HG03175 (cell line): ENCODE measurements at regions not wholly inside any gene's neighbourhood (a gene's known extent, or its start where the extent isn't known, plus 50 kb on each side); places are given as distances from the start of the nearest gene placed in this dataset.
A peak's percentile ranks its signal among the peaks of the same experiment; 100 is the strongest.
"Not testable (repeated sequence)": the region's sequence is repeated elsewhere in the genome, so short reads cannot be mapped to it uniquely, and the experiment has no call there.

Experiments
- ATAC-seq: cut with Tn5 transposase; IDR thresholded peaks from one replicate; pipeline ENCODE4 v1.9.1; 2021; ENCODE audit warnings: mild to moderate bottlenecking, moderate library complexity; ENCODE audit not compliant: unreplicated experiment

DNA sequence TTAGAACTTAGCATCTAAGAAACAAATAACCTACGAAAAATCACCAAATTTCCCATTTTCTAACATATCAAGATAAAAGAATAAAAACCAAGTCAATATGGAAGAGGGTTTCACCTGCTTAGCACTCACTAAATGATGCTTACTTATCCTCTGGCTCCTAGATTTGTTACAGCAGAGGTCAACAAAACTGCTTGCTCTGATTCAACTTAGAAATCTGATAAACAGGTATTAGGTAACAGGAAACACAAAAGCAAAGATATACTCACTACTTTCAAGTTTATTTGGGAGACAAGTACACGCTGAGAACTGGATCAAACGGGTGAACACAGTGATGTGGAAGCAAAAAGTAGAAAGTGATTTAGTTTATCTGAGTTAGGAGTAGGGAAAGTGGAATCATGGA, 235.7 kb upstream of the TARS1 start:
- no peak for ATAC-seq

- no peak for ATAC-seq
Observed at GRCh38 chr5:33205727-33206410, 234.9 kb upstream of the TARS1 start.

GRCh38 chr5:33206962-33207506, 233.7 kb upstream of the TARS1 start:
- no peak for ATAC-seq

GRCh38 chr5:33209252-33209651, 231.5 kb upstream of the TARS1 start:
- ATAC-seq: no peak

- not testable (repeated sequence) for ATAC-seq
Observed at GRCh38 chr5:33210221-33210620, 230.5 kb upstream of the TARS1 start.

DNA sequence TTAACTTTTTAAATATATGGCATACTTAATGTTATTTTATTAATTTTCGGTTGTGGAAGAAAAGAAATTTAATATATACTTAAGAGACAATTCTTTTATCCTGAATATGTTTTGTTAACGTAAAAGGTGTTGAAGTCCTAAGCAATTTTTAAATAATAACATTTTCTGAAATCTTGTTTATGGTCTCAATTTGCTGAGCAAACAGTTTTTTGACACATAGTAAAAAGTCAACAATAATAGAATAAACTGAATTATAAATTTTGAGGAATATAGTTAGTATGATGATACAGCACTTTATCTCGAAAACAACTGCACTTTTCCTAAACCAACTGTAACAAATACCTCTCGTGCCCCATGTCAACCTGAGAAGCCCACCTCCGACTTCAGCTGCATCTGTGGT, 229.8 kb upstream of the TARS1 start:
- ATAC-seq: no peak

GRCh38 chr5:33212439-33212838, 228.3 kb upstream of the TARS1 start:
- no peak for ATAC-seq

DNA sequence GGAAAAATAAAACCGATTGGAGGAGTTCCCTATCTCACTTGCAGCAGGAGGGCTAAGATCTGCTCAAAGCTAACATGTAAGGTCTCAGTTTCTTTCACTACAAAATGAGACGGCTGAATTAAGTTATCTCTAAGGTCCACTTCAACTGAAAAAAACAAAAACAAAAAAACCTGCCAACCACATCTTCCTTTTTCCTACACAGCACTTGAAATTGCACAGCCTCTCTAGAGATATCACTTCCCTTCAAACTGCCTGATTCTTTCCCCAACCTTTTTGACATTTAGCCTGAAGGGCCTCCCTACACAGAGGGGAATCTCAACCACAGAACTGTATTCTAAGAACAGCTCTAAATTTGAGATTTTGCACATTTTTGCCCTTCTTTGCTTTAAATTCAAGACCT, 227.9 kb upstream of the TARS1 start:
- ATAC-seq: no peak

DNA sequence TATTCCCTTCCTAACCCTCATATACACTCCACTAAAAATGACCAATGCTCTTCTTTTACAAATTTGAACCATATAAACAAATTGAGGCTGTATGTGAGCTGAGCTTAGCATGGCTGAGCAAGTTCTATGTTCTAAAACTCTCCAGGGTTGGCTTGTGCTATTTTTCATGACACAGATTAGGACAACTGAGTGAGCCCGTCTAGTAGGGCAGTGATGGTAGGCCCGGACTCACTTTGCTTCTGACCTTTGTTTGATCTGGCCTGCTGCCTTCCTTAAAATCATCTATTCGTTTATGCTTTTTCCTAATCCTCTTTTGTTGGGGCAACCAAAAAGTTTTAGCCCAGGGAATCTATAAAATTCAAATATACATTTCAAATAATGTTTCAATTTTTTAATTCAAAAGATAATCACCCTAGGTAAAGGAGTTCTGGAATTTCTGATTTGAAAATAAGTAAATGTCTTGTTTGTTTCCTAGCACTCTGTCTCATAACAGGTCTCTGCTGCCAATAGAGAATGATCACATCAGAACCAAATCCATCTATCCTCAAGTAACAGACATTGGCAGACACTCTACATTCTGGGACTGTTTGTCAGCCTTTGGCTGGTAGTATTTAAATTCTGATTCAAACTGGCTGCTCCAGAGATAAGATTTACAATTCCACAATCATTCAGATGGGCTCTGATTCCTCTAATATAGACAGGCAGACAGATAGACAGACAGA, 217.0 kb upstream of the TARS1 start:
- ATAC-seq: no peak

GRCh38 chr5:33224285-33224961, 216.3 kb upstream of the TARS1 start:
- ATAC-seq: no peak

DNA sequence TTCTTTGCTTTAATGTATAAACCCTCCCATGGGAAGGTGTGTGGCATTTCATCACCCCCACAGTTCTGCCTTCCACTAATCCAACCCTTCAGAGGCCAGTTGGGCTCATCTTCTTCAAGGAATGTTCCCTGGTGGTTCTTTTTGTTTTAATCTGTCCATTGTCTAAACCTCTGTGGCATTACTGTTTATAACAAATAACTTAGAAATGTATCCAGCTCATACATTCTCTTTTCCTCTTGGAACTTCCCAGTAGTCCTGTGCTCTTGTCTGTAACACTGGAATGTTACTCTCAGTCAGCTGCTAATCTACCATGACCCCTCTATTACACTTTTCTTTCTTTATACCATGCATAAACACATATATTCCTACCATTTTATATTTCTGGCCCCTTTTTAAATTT, 213.5 kb upstream of the TARS1 start:
- no peak for ATAC-seq

DNA sequence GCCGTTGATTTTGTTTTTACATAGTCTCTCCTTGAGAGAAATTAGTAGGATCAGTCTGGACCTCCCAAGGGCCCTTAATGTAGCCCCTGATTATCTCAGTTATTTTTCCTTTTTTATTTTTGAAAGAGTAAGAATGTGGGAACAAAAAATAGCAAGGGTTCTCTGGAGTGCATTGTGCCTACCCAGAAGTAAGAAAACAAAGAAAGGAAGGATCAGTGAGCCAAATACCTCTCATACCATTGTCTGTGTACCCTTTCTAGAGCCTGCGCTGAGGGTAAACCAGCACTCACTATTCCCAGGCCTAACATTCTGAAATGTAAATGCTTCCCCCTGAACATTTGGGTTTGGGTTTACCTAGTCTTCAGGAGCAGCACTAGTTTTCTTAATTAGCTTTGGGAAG, 213.0 kb upstream of the TARS1 start:
- ATAC-seq: no peak

DNA sequence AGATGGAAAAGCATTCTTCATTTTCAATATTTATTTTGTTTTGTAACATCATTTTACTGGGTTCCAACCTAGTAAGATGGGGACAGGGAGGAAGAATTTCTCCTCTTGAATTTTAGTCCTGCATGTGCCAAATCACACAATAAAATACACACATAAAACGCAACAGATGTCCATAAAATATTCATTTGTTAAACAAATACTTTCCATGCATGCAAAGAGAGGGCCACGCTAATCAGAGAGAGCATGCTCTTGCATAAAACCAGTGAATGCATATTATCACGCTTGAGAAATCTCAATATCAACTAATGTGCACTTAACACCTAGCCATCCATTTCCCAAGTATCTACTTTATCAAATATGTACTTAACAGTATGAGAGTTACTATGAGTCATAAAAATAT, 212.6 kb upstream of the TARS1 start:
- no peak for ATAC-seq

DNA sequence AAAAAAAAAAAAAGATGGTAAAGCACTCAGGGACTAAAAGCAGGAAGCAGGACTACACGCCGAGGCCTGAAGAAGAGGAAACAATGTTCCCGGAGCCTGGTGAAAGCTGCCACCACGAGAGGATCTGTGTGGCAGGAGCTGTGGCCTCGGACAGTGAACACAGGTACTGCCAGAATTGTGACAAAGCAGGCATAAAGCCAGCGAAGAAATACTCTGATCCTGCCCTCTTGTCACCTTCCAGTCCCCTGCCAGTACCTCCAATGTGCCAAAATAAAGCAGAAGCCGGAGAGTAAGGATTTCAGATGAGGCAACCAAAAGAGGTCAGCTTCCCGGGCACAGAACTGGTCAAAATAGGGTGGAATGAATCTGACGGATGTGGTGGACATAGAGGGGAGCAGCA, 211.5 kb upstream of the TARS1 start:
- ATAC-seq: no peak

DNA sequence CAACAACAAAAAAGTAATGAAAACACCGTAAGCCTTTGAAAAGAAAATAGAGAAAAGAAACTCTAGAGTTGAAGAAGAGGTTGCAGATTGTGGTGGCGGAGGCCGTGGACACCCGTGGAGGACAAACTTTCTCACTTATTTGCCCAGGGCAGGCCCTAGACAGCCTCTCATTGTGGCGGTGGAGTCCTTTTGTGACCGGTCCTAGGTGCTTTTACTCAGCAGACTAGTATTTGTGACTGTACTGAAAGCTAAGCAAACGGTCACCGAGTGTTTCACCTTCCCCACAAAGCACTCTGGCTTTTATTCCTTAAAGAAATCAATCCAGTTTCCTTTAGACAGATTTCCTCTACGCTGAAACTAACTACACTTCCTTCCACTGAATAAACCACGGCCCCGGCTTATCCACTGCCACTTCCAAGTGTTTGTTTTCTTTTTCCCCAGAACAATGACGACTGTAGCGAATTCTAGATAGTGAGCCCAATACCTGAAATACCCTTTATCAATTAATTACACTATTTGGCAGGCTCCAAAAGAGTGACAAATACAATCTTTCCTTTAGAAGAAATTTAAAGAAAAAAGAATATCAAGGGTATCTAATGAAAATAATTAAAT, 210.2 kb upstream of the TARS1 start:
- no peak for ATAC-seq

- no peak for ATAC-seq
Observed at GRCh38 chr5:33231214-33231710, 209.5 kb upstream of the TARS1 start.

GRCh38 chr5:33231935-33232334, 208.8 kb upstream of the TARS1 start:
- ATAC-seq: no peak

- no peak for ATAC-seq
Observed at GRCh38 chr5:33232731-33233505, 207.8 kb upstream of the TARS1 start.

DNA sequence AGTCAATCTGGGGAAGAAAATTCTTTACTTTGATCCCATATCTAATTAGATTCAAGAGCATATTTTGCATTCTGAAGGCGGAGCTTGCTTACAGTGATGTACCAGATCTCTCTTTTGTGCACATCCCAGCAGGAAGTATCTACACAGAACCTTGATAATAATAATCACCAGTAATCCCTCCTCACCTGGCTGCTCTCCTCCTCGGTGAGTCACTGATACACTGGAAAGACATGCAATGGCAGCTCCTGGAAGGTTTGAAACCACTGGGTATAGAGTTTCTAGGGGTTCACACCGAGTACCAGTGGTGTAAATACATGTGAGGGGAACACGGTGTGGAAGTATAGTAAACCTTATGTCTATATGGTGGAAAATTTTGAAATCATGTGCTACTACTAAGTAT, 205.5 kb upstream of the TARS1 start:
- no peak for ATAC-seq

GRCh38 chr5:33235824-33236223, 204.9 kb upstream of the TARS1 start:
- peak; percentile 83 for ATAC-seq
